NCI-H345 treated with DMSO at 0.1 percent for 48 hours (cell line): ENCODE measurements at regions not wholly inside any gene's neighbourhood (a gene's known extent, or its start where the extent isn't known, plus 50 kb on each side); places are given as distances from the start of the nearest gene placed in this dataset.

Source experiments
- DNase-seq: peaks from one replicate; lab custom pipeline; 2025; ENCODE audit not compliant: unreplicated experiment; lab: John Stamatoyannopoulos, UW

GRCh38 chr7:132072873-132073272 lies 503.4 kb downstream of the PLXNA4 start:
- DNase-seq = no peak

GRCh38 chr7:132072165-132072564 lies 504.1 kb downstream of the PLXNA4 start:
- DNase-seq = no peak

- no peak for DNase-seq
Measured at GRCh38 chr7:132069306-132069705, 507.0 kb downstream of the PLXNA4 start.

- DNase-seq = no peak
Measured at GRCh38 chr7:132066761-132067171, 509.5 kb downstream of the PLXNA4 start.

GRCh38 chr7:132065989-132066603 lies 509.7 kb upstream of the PODXL start:
- no peak for DNase-seq

- DNase-seq = no peak
Measured at GRCh38 chr7:132065193-132065988, 509.0 kb upstream of the PODXL start.

GRCh38 chr7:132063800-132064199 lies 507.4 kb upstream of the PODXL start:
- DNase-seq = no peak

- no peak for DNase-seq
Measured at GRCh38 chr7:132061937-132062336, 505.5 kb upstream of the PODXL start.

- no peak for DNase-seq
Measured at GRCh38 chr7:132059141-132059540, 502.7 kb upstream of the PODXL start.

GRCh38 chr7:132055336-132056120 lies 499.1 kb upstream of the PODXL start:
- DNase-seq = no peak

- DNase-seq = no peak
Measured at GRCh38 chr7:132053871-132054270, 497.4 kb upstream of the PODXL start.

GRCh38 chr7:132051311-132051710 lies 494.9 kb upstream of the PODXL start:
- DNase-seq = no peak

GRCh38 chr7:132049462-132050304 lies 493.3 kb upstream of the PODXL start:
- DNase-seq = peak; percentile 18

- no peak for DNase-seq
Measured at GRCh38 chr7:132045481-132045980, 489.1 kb upstream of the PODXL start.

- DNase-seq = no peak
Measured at GRCh38 chr7:132045002-132045401, 488.6 kb upstream of the PODXL start.

GRCh38 chr7:132044247-132044646 lies 487.8 kb upstream of the PODXL start:
- no peak for DNase-seq

GRCh38 chr7:132041108-132041507 lies 484.7 kb upstream of the PODXL start:
- DNase-seq = no peak

GRCh38 chr7:132035517-132036362 lies 479.3 kb upstream of the PODXL start:
- peak; percentile 95 for DNase-seq

- no peak for DNase-seq
Measured at GRCh38 chr7:132034748-132035416, 478.5 kb upstream of the PODXL start.
